Skeletal muscle satellite cell (primary cell): ENCODE measurements at regions not wholly inside any gene's neighbourhood (a gene's known extent, or its start where the extent isn't known, plus 50 kb on each side); places are given as distances from the start of the nearest gene placed in this dataset.

Experiments
- H3K27me3 ChIP-seq: 2 replicates; pipeline ENCODE4 v1.7.0; 2013; ENCODE audit warnings: low read length; ENCODE audit not compliant: control insufficient read depth, insufficient read depth
- H3K36me3 ChIP-seq: 2 replicates; pipeline ENCODE4 v1.7.0; 2013; ENCODE audit warnings: mild to moderate bottlenecking, control low read depth, low read length; ENCODE audit not compliant: insufficient read depth
- H3K4me1 ChIP-seq: 2 replicates; pipeline ENCODE4 v1.7.0; 2013; ENCODE audit warnings: low read length; ENCODE audit not compliant: control insufficient read depth, insufficient read depth
- H3K4me2 ChIP-seq: 2 replicates; pipeline ENCODE4 v1.7.0; 2013; ENCODE audit warnings: mild to moderate bottlenecking, low read length
- H3K4me3 ChIP-seq: 2 replicates; pipeline ENCODE4 v1.7.0; 2013; ENCODE audit warnings: low read length
- H3K9ac ChIP-seq: 2 replicates; pipeline ENCODE4 v1.7.0; 2013; ENCODE audit warnings: mild to moderate bottlenecking, low read depth, low read length, moderate library complexity
- H3K9me3 ChIP-seq: replicated peaks from 2 replicates; pipeline ENCODE4 v1.7.0; 2013; ENCODE audit warnings: mild to moderate bottlenecking, control low read depth, low read length

- Histone ChIP-seq H3K4me2 (no peak overlapping the region), H3K36me3 (no peaks in the 10 kb centered on the region), H3K4me1 (no peaks in the 10 kb centered on the region), H3K4me3 (no peak overlapping the region), H3K27me3 (no peaks in the 10 kb centered on the region), H3K9me3 (no peaks in the 10 kb centered on the region), H3K9ac (no peak overlapping the region)
Observed at GRCh38 chr21:31493350-31493880, 149.4 kb upstream of the TIAM1 start.

- no peak overlapping the region for H3K9ac ChIP-seq
Observed at GRCh38 chr21:31491617-31492016, 147.6 kb upstream of the TIAM1 start.

GRCh38 chr21:31490443-31490842, 146.4 kb upstream of the TIAM1 start:
- H3K9ac ChIP-seq: no peak overlapping the region
- H3K27me3 ChIP-seq: no peaks in the 10 kb centered on the region

More at GRCh38 chr21:31491617-31492016, 147.6 kb upstream of the TIAM1 start:
- Histone ChIP-seq H3K36me3 (no peaks in the 10 kb centered on the region), H3K4me2 (no peak overlapping the region), H3K27me3 (no peaks in the 10 kb centered on the region), H3K9me3 (peaks cover 3% of the 10 kb centered on the region), H3K4me3 (no peak overlapping the region), H3K4me1 (no peaks in the 10 kb centered on the region)

GRCh38 chr21:31489726-31490125, 145.7 kb upstream of the TIAM1 start:
- Histone ChIP-seq H3K4me1 (no peaks in the 10 kb centered on the region), H3K9ac (no peak overlapping the region), H3K36me3 (no peaks in the 10 kb centered on the region), H3K27me3 (no peaks in the 10 kb centered on the region), H3K4me3 (no peak overlapping the region), H3K9me3 (peaks cover 3% of the 10 kb centered on the region), H3K4me2 (no peak overlapping the region)

More at GRCh38 chr21:31490443-31490842, 146.4 kb upstream of the TIAM1 start:
- Histone ChIP-seq H3K4me3 (no peak overlapping the region), H3K36me3 (no peaks in the 10 kb centered on the region), H3K4me1 (no peaks in the 10 kb centered on the region), H3K4me2 (no peak overlapping the region), H3K9me3 (peaks cover 3% of the 10 kb centered on the region)

GRCh38 chr21:31489014-31489413, 145.0 kb upstream of the TIAM1 start:
- Histone ChIP-seq H3K36me3 (no peaks in the 10 kb centered on the region), H3K4me2 (no peak overlapping the region), H3K4me1 (no peaks in the 10 kb centered on the region), H3K27me3 (no peaks in the 10 kb centered on the region), H3K9ac (no peak overlapping the region), H3K4me3 (no peak overlapping the region), H3K9me3 (peaks cover 3% of the 10 kb centered on the region)

GRCh38 chr21:31484219-31484618, 140.2 kb upstream of the TIAM1 start:
- Histone ChIP-seq H3K27me3 (no peaks in the 10 kb centered on the region), H3K4me1 (no peaks in the 10 kb centered on the region), H3K4me3 (no peak overlapping the region), H3K9ac (no peak overlapping the region), H3K4me2 (no peak overlapping the region), H3K9me3 (peaks cover 6% of the 10 kb centered on the region), H3K36me3 (no peaks in the 10 kb centered on the region)

GRCh38 chr21:31483146-31483545, 139.1 kb upstream of the TIAM1 start:
- H3K9ac ChIP-seq: no peak overlapping the region
- H3K4me3 ChIP-seq: no peak overlapping the region
- no peaks in the 10 kb centered on the region for H3K4me1 ChIP-seq
- H3K36me3 ChIP-seq: no peaks in the 10 kb centered on the region
- no peak overlapping the region for H3K4me2 ChIP-seq
- no peaks in the 10 kb centered on the region for H3K27me3 ChIP-seq
- H3K9me3 ChIP-seq: peaks cover 6% of the 10 kb centered on the region

GRCh38 chr21:31482460-31482859, 138.4 kb upstream of the TIAM1 start:
- Histone ChIP-seq H3K36me3 (no peaks in the 10 kb centered on the region), H3K4me1 (no peaks in the 10 kb centered on the region), H3K9me3 (peaks cover 3% of the 10 kb centered on the region), H3K4me2 (no peak overlapping the region), H3K4me3 (no peak overlapping the region), H3K27me3 (no peaks in the 10 kb centered on the region), H3K9ac (no peak overlapping the region)

GRCh38 chr21:31480228-31480627, 136.2 kb upstream of the TIAM1 start:
- Histone ChIP-seq H3K9ac (no peak overlapping the region), H3K36me3 (no peaks in the 10 kb centered on the region), H3K4me2 (no peak overlapping the region), H3K27me3 (no peaks in the 10 kb centered on the region), H3K4me3 (no peak overlapping the region), H3K9me3 (peaks cover 3% of the 10 kb centered on the region), H3K4me1 (no peaks in the 10 kb centered on the region)

- Histone ChIP-seq H3K9ac (no peak overlapping the region), H3K4me1 (no peaks in the 10 kb centered on the region), H3K36me3 (no peaks in the 10 kb centered on the region)
Observed at GRCh38 chr21:31479714-31480113, 135.7 kb upstream of the TIAM1 start.

GRCh38 chr21:31479222-31479621, 135.2 kb upstream of the TIAM1 start:
- H3K4me3 ChIP-seq: no peak overlapping the region
- H3K36me3 ChIP-seq: no peaks in the 10 kb centered on the region
- H3K4me2 ChIP-seq: no peak overlapping the region
- peaks cover 3% of the 10 kb centered on the region for H3K9me3 ChIP-seq
- H3K27me3 ChIP-seq: no peaks in the 10 kb centered on the region
- H3K4me1 ChIP-seq: no peaks in the 10 kb centered on the region
- no peak overlapping the region for H3K9ac ChIP-seq

More at GRCh38 chr21:31479714-31480113, 135.7 kb upstream of the TIAM1 start:
- H3K27me3 ChIP-seq: no peaks in the 10 kb centered on the region
- no peak overlapping the region for H3K4me2 ChIP-seq
- H3K9me3 ChIP-seq: peaks cover 3% of the 10 kb centered on the region
- H3K4me3 ChIP-seq: no peak overlapping the region

GRCh38 chr21:31476263-31477022, 132.4 kb upstream of the TIAM1 start:
- Histone ChIP-seq H3K4me2 (no peak overlapping the region), H3K9me3 (no peaks in the 10 kb centered on the region), H3K9ac (no peak overlapping the region), H3K4me3 (no peak overlapping the region), H3K27me3 (no peaks in the 10 kb centered on the region), H3K4me1 (no peaks in the 10 kb centered on the region), H3K36me3 (no peaks in the 10 kb centered on the region)
